Central memory CD4-positive, alpha-beta T cell (primary cell): ENCODE measurements at regions not wholly inside any gene's neighbourhood (a gene's known extent, or its start where the extent isn't known, plus 50 kb on each side); places are given as distances from the start of the nearest gene placed in this dataset.
"Not testable (repeated sequence)": the region's sequence is repeated elsewhere in the genome, so short reads cannot be mapped to it uniquely, and the experiment has no call there.

Experiments used
- DNase-seq: peaks from one replicate; pipeline ENCODE4 v3.0.0; 2022

- no peak for DNase-seq
These were observed 362.2 kb downstream of the SMARCA1 start for GRCh38 chrX:129161108-129161507.

- no peak for DNase-seq
These were observed 364.8 kb downstream of the SMARCA1 start for GRCh38 chrX:129158505-129158904.

GRCh38 chrX:129145840-129146272 is 377.4 kb downstream of the SMARCA1 start:
- no peak for DNase-seq

GRCh38 chrX:129145385-129145784 is 377.9 kb downstream of the SMARCA1 start:
- DNase-seq = no peak

GRCh38 chrX:129144172-129145038 is 378.9 kb downstream of the SMARCA1 start:
- DNase-seq = no peak

GRCh38 chrX:129139837-129140598 is 383.3 kb downstream of the SMARCA1 start:
- no peak for DNase-seq

- DNase-seq = no peak
These were observed 398.0 kb downstream of the SMARCA1 start for GRCh38 chrX:129125122-129125914.

GRCh38 chrX:129123795-129124194 is 399.5 kb downstream of the SMARCA1 start:
- DNase-seq = no peak

- no peak for DNase-seq
These were observed 406.4 kb downstream of the SMARCA1 start for GRCh38 chrX:129116676-129117470.

GRCh38 chrX:129115935-129116334 is 407.4 kb downstream of the SMARCA1 start:
- no peak for DNase-seq

- DNase-seq = no peak
These were observed 408.2 kb downstream of the SMARCA1 start for GRCh38 chrX:129115104-129115503.

GRCh38 chrX:129111081-129111798 is 412.1 kb downstream of the SMARCA1 start:
- no peak for DNase-seq

- no peak for DNase-seq
These were observed 414.4 kb downstream of the SMARCA1 start for GRCh38 chrX:129108936-129109335.

GRCh38 chrX:129099207-129099606 is 424.1 kb downstream of the SMARCA1 start:
- DNase-seq = no peak

- no peak for DNase-seq
These were observed 425.6 kb downstream of the SMARCA1 start for GRCh38 chrX:129097668-129098067.

GRCh38 chrX:129093706-129094105 is 429.6 kb downstream of the SMARCA1 start:
- no peak for DNase-seq

- DNase-seq = no peak
These were observed 430.5 kb downstream of the SMARCA1 start for GRCh38 chrX:129092757-129093156.

GRCh38 chrX:129092242-129092641 is 431.0 kb downstream of the SMARCA1 start:
- DNase-seq = no peak

GRCh38 chrX:129091097-129091496 is 432.2 kb downstream of the SMARCA1 start:
- no peak for DNase-seq

GRCh38 chrX:129086802-129087201 is 436.5 kb downstream of the SMARCA1 start:
- DNase-seq = no peak

GRCh38 chrX:129084291-129084690 is 439.0 kb downstream of the SMARCA1 start:
- DNase-seq = not testable (repeated sequence)
